HG03354 (cell line): ENCODE measurements at regions not wholly inside any gene's neighbourhood (a gene's known extent, or its start where the extent isn't known, plus 50 kb on each side); places are given as distances from the start of the nearest gene placed in this dataset.

Experiments
- ATAC-seq: cut with Tn5 transposase; IDR thresholded peaks from one replicate; pipeline ENCODE4 v1.9.1; 2021; ENCODE audit warnings: mild to moderate bottlenecking; ENCODE audit not compliant: unreplicated experiment, poor library complexity, severe bottlenecking

- no peak for ATAC-seq
Observed at GRCh38 chr3:181851063-181851462, 139.3 kb downstream of the SOX2 start.

DNA sequence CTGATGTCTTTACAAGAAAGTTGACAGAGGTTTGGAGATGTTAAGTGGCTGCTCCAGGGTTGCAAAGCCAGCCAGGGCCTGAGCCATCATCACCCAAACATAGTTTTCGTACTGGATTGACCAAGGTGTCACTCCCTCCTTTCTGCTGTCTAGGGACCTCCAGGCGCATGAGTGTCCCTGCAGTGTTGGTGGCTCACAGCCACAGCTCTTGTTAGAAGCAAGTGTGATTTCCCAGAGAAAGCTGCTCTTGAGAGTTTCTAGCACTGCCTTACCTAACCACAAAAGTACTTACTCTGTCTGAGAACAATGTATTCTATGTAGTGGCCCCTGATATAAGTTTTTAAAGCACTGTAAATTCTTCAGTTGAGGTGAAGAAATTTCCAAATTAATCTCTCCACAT lies 144.1 kb downstream of the SOX2 start:
- ATAC-seq = no peak

DNA sequence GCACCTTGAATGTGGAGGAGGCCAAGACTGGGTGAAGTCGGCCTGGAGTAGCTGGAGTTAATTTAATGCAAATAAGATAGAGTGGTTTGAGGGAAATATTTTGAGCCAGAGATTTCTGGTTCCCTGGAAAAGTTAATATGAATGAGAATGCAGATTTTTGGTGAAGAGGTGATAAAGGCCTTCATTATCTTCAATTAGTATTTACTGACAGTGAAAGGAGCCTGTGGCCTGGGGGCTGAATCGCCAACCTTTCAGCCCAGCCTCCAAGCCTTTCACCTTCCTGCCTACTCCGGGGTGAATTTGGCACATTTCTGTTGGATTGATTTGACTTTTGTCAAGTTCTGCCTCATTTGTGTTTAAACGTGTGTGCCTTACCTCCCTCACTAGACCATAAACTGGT lies 147.8 kb downstream of the SOX2 start:
- ATAC-seq = no peak

DNA sequence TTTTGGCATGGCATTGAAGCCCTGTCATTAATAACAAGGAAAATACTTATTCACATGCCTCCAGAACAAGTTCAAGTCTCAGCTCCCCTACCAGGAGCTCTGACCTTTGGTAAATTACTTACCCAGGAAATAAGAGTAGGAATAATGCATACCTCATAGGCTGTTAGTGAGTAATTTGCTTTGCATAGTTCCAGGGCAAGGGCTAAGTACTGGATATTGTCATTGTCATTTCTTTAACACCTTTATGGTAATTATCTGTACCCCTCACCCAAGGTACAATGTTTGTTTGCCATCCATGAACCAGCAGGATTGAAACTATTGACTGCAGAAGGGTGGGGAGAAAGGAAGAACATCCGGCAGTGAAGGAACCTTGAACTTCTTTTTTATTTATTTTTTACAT lies 148.5 kb downstream of the SOX2 start:
- ATAC-seq = no peak

DNA sequence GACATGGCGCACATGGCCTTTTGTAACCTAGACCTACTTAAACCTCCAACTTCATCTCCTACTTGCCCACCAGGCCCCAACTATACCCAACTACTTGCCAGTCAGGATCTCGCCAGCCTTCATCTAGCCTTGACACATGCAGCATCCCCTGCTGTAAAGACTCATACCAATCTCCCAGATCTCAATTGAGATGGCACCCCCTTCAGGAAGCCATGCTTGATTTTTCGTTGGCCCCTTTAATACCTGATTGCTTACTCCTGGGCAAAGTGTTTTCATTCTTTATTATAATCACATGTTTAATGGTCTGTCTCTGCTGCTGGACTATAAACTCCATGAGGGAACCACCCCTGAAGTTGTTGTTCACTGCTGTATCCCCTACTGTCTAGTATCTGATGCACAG lies 150.8 kb downstream of the SOX2 start:
- no peak for ATAC-seq

GRCh38 chr3:181868576-181869082 lies 156.9 kb downstream of the SOX2 start:
- ATAC-seq = no peak

- ATAC-seq = no peak
Observed at GRCh38 chr3:181872887-181873286, 161.2 kb downstream of the SOX2 start.

DNA sequence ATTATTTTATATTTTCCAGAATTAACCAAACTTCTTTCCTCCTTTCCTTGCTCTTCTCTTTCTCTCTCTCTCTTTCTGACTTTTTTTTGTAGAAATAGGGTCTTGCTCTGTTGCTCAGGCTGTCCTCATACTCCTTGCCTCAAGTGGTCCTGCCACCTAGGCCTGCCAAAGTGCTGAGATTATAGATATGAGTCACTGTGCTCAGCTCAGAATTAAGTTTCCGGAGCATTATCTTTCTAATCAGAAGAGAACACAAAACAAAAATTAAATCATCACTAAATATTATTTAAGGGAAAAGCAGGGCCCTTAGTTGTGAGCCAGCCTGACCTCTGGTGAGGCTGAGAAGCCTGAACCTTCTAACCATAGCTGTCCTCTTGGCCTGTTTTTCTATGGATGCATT lies 168.2 kb downstream of the SOX2 start:
- ATAC-seq = no peak

- ATAC-seq = no peak
Observed at GRCh38 chr3:181880331-181880730, 168.6 kb downstream of the SOX2 start.

GRCh38 chr3:181881749-181882148 lies 170.0 kb downstream of the SOX2 start:
- ATAC-seq = no peak

DNA sequence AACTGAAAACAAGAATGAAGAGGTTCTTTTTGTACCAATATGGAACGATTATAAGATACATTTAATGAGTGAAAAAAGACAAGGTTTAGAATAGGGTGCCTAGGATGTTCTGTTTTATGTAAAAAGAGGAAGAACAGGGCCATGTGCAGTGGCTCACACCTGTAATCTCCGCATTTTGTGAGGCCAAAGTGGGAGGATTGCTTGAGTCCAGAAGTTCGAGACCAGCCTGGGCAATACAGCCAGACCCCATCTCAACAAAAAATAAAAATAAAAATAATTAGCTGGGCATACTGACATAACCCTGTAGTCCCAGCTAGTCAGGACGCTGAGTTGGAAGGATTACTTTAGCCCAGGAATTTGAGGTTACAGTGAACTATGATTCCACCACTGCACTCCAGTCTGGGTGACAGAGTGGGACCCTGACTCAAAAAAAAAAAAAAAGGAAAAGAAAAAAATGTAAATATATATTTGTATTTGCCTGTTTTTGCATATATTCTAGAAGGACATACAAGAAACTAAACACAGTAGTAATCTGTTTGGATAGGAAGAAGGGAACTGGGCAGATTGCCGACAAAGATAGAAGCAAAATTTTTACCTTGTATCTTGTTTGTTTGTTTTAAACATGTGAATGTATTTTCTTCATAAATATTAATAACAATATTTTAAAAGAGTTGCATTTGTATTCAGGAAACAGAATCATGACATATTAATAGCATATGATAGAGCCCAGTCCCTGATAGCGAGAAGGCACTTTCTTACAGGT lies 174.3 kb downstream of the SOX2 start:
- no peak for ATAC-seq

- ATAC-seq = no peak
Observed at GRCh38 chr3:181886676-181887075, 175.0 kb downstream of the SOX2 start.

DNA sequence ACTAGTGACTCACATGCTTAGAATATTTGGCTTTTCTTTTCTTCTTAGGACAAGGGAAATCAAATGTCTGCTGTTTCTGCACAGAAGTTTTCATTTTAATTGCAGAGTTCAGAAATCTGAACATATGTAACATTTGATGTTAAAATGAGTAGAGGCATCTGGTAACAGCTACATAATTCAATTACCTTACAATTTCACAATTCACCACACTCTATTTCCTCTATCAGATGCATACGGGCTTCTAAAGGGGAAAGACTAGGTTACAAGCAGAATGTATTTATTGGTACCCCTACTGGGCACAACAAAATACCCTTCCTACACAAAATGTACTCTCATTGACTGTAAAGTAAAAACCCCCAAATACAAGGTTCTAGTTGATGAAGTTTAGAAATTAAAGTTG lies 176.0 kb downstream of the SOX2 start:
- no peak for ATAC-seq

GRCh38 chr3:181888234-181888633 lies 176.5 kb downstream of the SOX2 start:
- ATAC-seq = no peak

- ATAC-seq = no peak
Observed at GRCh38 chr3:181892848-181893247, 181.1 kb downstream of the SOX2 start.

GRCh38 chr3:181896605-181897004 lies 184.9 kb downstream of the SOX2 start:
- no peak for ATAC-seq

GRCh38 chr3:181899702-181900101 lies 188.0 kb downstream of the SOX2 start:
- no peak for ATAC-seq

DNA sequence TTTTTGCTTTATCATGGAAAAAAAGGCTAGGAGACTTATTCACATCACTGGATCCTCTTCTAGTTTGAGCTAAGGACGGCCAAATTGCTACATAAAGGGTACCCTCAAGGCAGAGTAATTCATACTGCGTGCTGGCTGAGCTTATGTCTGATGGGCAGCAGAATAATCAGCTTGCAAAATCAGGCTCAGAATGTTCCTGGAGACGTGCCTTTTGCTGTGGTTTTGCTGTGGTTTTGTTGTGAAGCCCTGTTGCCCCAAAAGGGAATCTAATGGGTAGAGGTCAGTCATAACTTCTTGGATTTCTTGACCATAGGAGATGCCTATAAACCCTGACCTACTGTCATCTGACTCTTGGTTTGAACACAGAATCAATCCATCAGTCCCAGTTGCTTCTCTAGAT lies 189.9 kb downstream of the SOX2 start:
- ATAC-seq = no peak

DNA sequence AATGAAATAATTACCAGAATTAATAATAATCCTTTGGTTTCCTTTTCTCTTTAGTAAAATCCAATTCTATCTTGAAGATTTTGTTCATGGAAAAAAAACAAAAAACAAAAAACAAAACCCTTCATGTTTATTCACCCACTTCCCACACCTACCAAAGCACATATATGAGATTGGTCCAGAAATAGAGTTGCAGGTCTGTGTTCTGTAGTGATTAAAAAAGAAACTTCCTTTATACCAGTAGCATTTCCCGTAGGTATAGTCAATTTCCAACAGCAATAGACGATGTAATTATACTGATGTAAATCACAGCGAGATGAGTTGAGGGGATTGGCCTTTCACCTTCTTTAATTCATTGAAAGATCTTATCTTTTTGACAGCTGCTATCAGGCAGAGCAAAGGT lies 194.6 kb downstream of the SOX2 start:
- ATAC-seq = no peak

DNA sequence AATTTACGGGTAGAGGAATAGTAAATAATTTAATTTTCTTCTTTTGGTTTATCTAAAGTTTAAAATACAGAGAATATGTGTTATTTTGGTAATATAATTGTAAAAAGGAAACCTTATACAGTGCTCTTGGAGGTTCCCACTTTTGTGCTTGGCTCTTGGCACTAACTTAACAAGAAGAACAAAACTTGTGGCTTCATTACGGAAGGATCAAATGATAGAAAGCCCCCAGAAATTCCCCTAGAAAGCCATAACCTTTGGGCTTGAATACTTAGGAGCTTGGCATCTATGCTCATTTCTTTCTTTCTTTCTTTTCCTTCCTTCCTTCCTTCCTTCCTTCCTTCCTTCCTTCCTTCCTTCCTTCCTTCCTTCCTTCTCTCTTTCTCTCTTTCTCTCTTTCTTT lies 197.5 kb downstream of the SOX2 start:
- no peak for ATAC-seq

- ATAC-seq = no peak
Observed at GRCh38 chr3:181912384-181912783, 200.7 kb downstream of the SOX2 start.

GRCh38 chr3:181913254-181913653 lies 201.5 kb downstream of the SOX2 start:
- no peak for ATAC-seq
